CD14-positive monocyte (primary cell): ENCODE measurements at regions not wholly inside any gene's neighbourhood (a gene's known extent, or its start where the extent isn't known, plus 50 kb on each side); places are given as distances from the start of the nearest gene placed in this dataset.

ENCODE experiments used
- DNase-seq, 3 donors: peaks; one replicate each; pipeline ENCODE4 v3.0.0-alpha.2; 2011 to 2022
- H2AFZ ChIP-seq: 2 replicates; pipeline ENCODE4 v1.6.0; 2012; ENCODE audit warnings: mild to moderate bottlenecking, low read depth, low read length, inconsistent platforms; ENCODE audit not compliant: insufficient read depth, poor library complexity, severe bottlenecking
- H3K27ac ChIP-seq, 2 donors: 1 replicate in 1 of 2; 2 replicates in 1 of 2; pipeline ENCODE4 v1.5.1; 2012 to 2013; ENCODE audit warnings: low read length in 2 of 2, control low read depth in 1 of 2, inconsistent platforms in 1 of 2, low read depth in 1 of 2, mild to moderate bottlenecking in 1 of 2
- H3K27me3 ChIP-seq, 2 donors: one replicate each; pipeline versions ENCODE4 v1.6.0 to v1.6.1; 2011 to 2013; ENCODE audit warnings: low read length in 2 of 2; ENCODE audit not compliant: control insufficient read depth in 2 of 2, insufficient read depth in 2 of 2
- H3K36me3 ChIP-seq, 2 donors: replicated peaks in 1 of 2; 1 replicate in 1 of 2; 2 replicates in 1 of 2; pipeline versions ENCODE4 v1.5.1 to v1.6.1; 2012 to 2013; ENCODE audit warnings: low read length in 2 of 2, control low read depth in 1 of 2, inconsistent platforms in 1 of 2, mild to moderate bottlenecking in 1 of 2; ENCODE audit not compliant: insufficient read depth in 2 of 2, control insufficient read depth in 1 of 2
- H3K4me1 ChIP-seq, 2 donors: 1 replicate in 1 of 2; 2 replicates in 1 of 2; pipeline versions ENCODE4 v1.5.1 to v1.6.1; 2012 to 2013; ENCODE audit warnings: low read length in 2 of 2, control low read depth in 1 of 2, inconsistent platforms in 1 of 2, mild to moderate bottlenecking in 1 of 2, moderate library complexity in 1 of 2; ENCODE audit not compliant: insufficient read depth in 2 of 2, control insufficient read depth in 1 of 2
- H3K4me2 ChIP-seq: replicated peaks from 2 replicates; pipeline ENCODE3; 2012; ENCODE audit warnings: low read length, moderate library complexity, mild to moderate bottlenecking; ENCODE audit not compliant: poor library complexity, severe bottlenecking; ENCODE audit errors: extremely low read depth
- H3K4me3 ChIP-seq, 3 experiments: fragments of 200-600 bp in 1 of 3; sonication (generic) in 1 of 3; replicated peaks in 1 of 3; 1 replicate in 2 of 3; 2 replicates in 1 of 3; pipeline ENCODE4 v1.5.1; 2011 to 2013; ENCODE audit warnings: low read length in 3 of 3, mild to moderate bottlenecking in 3 of 3, control low read depth in 2 of 3, low read depth in 2 of 3, inconsistent platforms in 1 of 3, moderate library complexity in 1 of 3
- H3K79me2 ChIP-seq: 2 replicates; pipeline ENCODE4 v1.6.0; 2012; ENCODE audit warnings: mild to moderate bottlenecking, control low read depth, inconsistent platforms, low read length, moderate library complexity; ENCODE audit not compliant: insufficient read depth
- H3K9ac ChIP-seq: 2 replicates; pipeline ENCODE4 v1.6.0; 2017; ENCODE audit warnings: low read length, mild to moderate bottlenecking; ENCODE audit not compliant: insufficient read depth, poor library complexity, severe bottlenecking
- H3K9me3 ChIP-seq, 2 donors: replicated peaks in 1 of 2; 1 replicate in 1 of 2; 2 replicates in 1 of 2; pipeline versions ENCODE4 v1.5.1 to v1.6.1; 2012 to 2013; ENCODE audit warnings: low read length in 2 of 2, control low read depth in 1 of 2; ENCODE audit not compliant: control insufficient read depth in 1 of 2, insufficient read depth in 1 of 2
- H4K20me1 ChIP-seq: 2 replicates; pipeline ENCODE4 v1.6.0; 2012; ENCODE audit warnings: mild to moderate bottlenecking, low read length, control low read depth, moderate library complexity; ENCODE audit not compliant: insufficient read depth
- H3K27ac Mint-ChIP-seq, 7 donors: one replicate each; pipeline ENCODE4 v1.8.0; 2020; ENCODE audit warnings: mild to moderate bottlenecking in 7 of 7, mixed read lengths in 7 of 7, moderate library complexity in 6 of 7, inconsistent platforms in 2 of 7
- H3K27me3 Mint-ChIP-seq, 3 donors: one replicate each; pipeline ENCODE4 v1.8.0; 2021 to 2022; ENCODE audit warnings: low read depth in 3 of 3, mild to moderate bottlenecking in 3 of 3, mixed read lengths in 3 of 3, moderate library complexity in 3 of 3, inconsistent platforms in 1 of 3
- H3K36me3 Mint-ChIP-seq, 2 donors: one replicate each; pipeline ENCODE4 v1.8.0; 2020; ENCODE audit warnings: mixed read lengths in 2 of 2, inconsistent platforms in 1 of 2, mild to moderate bottlenecking in 1 of 2
- H3K4me1 Mint-ChIP-seq: one replicate; pipeline ENCODE4 v1.8.0; 2020; ENCODE audit warnings: mild to moderate bottlenecking, mixed read lengths
- H3K4me3 Mint-ChIP-seq, 2 donors: one replicate each; pipeline ENCODE4 v1.8.0; 2020; ENCODE audit warnings: mild to moderate bottlenecking in 2 of 2, mixed read lengths in 2 of 2, moderate library complexity in 1 of 2
- H3K9me3 Mint-ChIP-seq, 7 donors: one replicate each; pipeline ENCODE4 v1.8.0; 2020 to 2022; ENCODE audit warnings: mixed read lengths in 7 of 7, mild to moderate bottlenecking in 6 of 7, moderate library complexity in 6 of 7, inconsistent platforms in 2 of 7
- WGBS: methylation state at CpG from one replicate; pipeline ENCODE4 v1.1.5; 2013; ENCODE audit warnings: missing lambda C conversion rate; ENCODE audit not compliant: insufficient coverage; 5-methylcytosine and 5-hydroxymethylcytosine counted together
- intact Hi-C, 2 donors: fragments of 100-400 bp; cut with micrococcal nuclease; formaldehyde crosslinking; loops; one replicate each; pipeline versions ENCODE4 v1.15.0 to v1.15.1; 2023
- TF ChIP-seq, protein P1 (sequence below): fragments of 200-600 bp; IDR thresholded peaks from one replicate; pipeline ENCODE4 v1.8.0; 2022; ENCODE audit warnings: antibody characterized with exemption, mild to moderate bottlenecking

GRCh38 chr16:64416216-64417005 lies 705.5 kb downstream of the CDH11 start:
- no peak overlapping the region for H3K27ac Mint-ChIP-seq
- no CpG with 5 or more reads among the region's 5 CpGs for WGBS

GRCh38 chr16:64412578-64413280 lies 709.1 kb downstream of the CDH11 start:
- H3K4me1 Mint-ChIP-seq: no peaks in the 10 kb centered on the region
- Histone ChIP-seq H3K27me3 (no peaks in the 10 kb centered on the region), H3K9me3 (no peaks in the 10 kb centered on the region), H3K79me2 (no peaks in the 10 kb centered on the region), H3K4me1 (no peaks in the 10 kb centered on the region), H3K9ac (no peak overlapping the region), H3K27ac (no peak overlapping the region), H2AFZ (no peak overlapping the region), H3K4me3 (no peak overlapping the region), H3K4me2 (no peak overlapping the region), H4K20me1 (no peaks in the 10 kb centered on the region), H3K36me3 (no peaks in the 10 kb centered on the region)
- peaks cover 0 to 5% (median 0%) of the 10 kb centered on the region in 7 donors for H3K9me3 Mint-ChIP-seq
- no peak for DNase-seq
- 80% methylated on average over 1 of the region's 2 CpGs for WGBS
- H3K27ac Mint-ChIP-seq: no peak overlapping the region
- H3K27me3 Mint-ChIP-seq: peaks cover 0 to 2% (median 0%) of the 10 kb centered on the region in 3 donors
- no peaks in the 10 kb centered on the region for H3K36me3 Mint-ChIP-seq
- no peak overlapping the region for H3K4me3 Mint-ChIP-seq
- TF ChIP-seq, protein P1, sequence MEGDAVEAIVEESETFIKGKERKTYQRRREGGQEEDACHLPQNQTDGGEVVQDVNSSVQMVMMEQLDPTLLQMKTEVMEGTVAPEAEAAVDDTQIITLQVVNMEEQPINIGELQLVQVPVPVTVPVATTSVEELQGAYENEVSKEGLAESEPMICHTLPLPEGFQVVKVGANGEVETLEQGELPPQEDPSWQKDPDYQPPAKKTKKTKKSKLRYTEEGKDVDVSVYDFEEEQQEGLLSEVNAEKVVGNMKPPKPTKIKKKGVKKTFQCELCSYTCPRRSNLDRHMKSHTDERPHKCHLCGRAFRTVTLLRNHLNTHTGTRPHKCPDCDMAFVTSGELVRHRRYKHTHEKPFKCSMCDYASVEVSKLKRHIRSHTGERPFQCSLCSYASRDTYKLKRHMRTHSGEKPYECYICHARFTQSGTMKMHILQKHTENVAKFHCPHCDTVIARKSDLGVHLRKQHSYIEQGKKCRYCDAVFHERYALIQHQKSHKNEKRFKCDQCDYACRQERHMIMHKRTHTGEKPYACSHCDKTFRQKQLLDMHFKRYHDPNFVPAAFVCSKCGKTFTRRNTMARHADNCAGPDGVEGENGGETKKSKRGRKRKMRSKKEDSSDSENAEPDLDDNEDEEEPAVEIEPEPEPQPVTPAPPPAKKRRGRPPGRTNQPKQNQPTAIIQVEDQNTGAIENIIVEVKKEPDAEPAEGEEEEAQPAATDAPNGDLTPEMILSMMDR: no peak
- intact Hi-C loops: no loop called here

More at GRCh38 chr16:64416216-64417005, 705.5 kb downstream of the CDH11 start:
- Histone ChIP-seq H3K9ac (no peak overlapping the region), H3K27me3 (no peaks in the 10 kb centered on the region), H4K20me1 (no peaks in the 10 kb centered on the region), H3K36me3 (no peaks in the 10 kb centered on the region), H3K4me3 (no peak overlapping the region), H2AFZ (no peak overlapping the region), H3K27ac (no peak overlapping the region), H3K9me3 (no peaks in the 10 kb centered on the region), H3K4me2 (no peak overlapping the region), H3K79me2 (no peaks in the 10 kb centered on the region), H3K4me1 (no peaks in the 10 kb centered on the region)
- no peaks in the 10 kb centered on the region for H3K4me1 Mint-ChIP-seq
- no peak overlapping the region for H3K4me3 Mint-ChIP-seq
- H3K27me3 Mint-ChIP-seq: peaks cover 0 to 2% (median 0%) of the 10 kb centered on the region in 3 donors
- peaks cover 0 to 5% (median 2%) of the 10 kb centered on the region in 7 donors for H3K9me3 Mint-ChIP-seq
- DNase-seq: no peak
- no peaks in the 10 kb centered on the region for H3K36me3 Mint-ChIP-seq
- TF ChIP-seq, protein P1: no peak
- intact Hi-C loops: no loop called here
